Activated T-helper 9 cell treated with anti-CD3 and anti-CD28 coated beads, Interleukin-2, amount 50 U/mL, for 16 hours (primary cell): ENCODE measurements at regions not wholly inside any gene's neighbourhood (a gene's known extent, or its start where the extent isn't known, plus 50 kb on each side); places are given as distances from the start of the nearest gene placed in this dataset.
A peak's percentile ranks its signal among the peaks of the same experiment; 100 is the strongest.

ENCODE experiments used
- DNase-seq: peaks from one replicate; pipeline ENCODE4 v3.0.0-alpha.2; 2020; ENCODE audit warnings: low read depth

DNA sequence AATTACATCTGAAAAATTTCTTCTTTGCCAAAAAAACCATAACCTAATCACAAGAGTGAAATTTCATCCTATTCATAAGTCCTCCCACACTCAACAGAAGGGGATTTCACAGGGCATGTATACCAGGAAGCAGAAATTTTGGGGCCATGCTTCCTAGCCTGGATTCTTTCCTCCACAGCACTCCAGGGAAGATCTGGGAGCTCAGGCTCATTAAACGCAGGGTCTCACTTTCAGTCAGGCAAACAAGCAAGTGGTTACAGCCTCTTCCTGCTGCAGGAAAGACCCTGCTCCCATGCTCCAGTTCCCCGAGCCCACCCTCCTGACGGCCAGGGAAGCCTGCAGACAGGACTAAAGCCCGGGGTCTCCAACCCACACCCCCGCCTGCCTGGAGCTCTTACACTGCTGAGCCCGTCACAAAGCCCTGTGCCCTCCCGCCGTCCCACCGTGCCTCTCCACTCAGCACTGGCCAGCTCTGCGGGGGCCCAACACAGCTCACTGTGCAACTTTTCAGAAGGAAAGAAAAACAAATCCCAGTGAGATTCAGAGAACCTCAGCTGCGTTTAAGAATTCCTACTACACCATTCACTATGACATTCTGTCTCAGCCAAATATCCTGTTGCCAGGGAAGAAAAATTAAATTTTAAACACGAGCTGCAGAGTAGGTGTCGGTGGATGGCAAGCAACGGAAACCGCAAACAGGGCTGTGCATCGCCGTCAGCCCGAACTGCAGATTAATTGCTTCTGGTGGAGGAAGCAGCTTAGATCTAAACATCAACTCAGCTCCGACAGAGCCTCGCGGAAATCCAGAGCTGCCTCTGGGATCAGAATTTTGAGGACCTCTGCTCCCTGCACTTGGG is 106.7 kb upstream of the SFSWAP start:
- DNase-seq = no peak

DNA sequence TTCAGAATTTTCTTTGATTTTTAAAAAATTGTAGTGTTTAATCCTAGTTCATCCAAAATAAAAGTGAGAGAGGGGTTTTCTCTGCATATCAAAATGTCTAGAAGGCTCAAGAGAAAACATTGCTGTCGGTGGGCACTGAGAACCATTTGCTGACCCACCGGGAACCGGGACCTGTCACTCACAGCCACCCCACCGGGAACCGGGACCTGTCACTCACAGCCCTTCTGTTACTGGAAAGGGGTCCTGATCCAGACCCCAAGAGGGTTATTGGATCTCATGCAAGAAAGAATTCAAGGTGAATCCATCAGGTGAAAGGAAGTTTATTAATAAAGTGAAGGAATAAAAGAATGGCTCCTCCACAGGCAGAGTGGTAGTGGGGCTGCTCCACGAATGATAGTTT is 106.0 kb upstream of the SFSWAP start:
- DNase-seq = no peak

DNA sequence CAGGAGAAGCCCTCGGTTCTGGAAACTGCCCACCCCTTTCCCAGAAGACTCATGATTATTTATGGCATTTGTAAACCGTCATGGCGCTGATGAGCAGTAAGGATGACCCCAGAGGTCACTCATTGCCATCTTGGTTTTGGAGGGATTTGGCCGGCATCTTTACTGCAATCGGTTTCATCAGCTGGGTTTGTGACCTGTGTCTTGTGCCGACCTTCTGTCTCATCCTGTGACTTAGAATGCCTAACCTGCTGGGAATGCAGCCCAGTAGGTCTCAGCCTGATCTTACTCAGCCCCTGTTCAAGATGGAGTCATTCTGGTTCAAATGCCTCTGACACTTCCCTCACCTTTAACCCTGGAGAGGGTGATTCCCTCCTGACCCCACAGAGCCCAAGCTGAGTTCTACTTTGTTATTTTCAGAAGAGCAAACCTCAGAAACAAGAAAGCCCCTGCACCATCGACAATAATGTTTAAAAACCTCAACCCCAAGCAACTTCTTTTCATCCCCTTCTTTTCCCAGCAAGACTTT is 105.5 kb upstream of the SFSWAP start:
- DNase-seq = no peak

DNA sequence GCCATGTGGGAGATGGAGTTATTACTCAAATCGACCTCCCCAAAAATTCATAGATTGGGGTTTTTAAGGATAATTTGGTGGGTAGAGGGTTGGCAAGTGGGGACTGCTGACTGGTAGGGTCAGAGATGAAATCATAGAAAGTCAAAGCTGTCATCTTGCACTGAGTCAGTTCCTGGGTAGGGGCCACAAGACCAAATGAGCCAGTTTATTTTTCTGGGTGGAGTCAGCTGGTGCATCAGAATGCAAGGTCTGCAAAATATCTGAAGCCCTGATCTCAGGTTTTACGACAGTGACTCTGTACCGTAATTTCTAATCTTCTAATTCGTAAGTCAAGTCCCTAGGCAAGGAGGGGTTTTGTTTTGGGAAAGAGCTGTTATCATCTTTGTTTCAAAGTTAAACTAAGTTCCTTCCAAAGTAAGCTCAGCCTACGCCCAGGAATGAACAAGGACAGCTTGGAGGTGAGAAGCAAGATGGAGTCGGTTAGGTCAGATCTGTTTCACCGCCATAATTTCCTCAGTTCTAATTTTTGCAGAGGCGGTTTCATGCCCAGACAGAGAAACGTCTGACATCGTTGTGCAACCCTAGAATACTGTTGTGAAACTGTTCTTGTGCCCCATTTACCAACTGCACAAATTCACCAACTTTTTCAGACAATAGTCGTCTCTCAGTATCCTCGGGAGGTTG is 104.5 kb upstream of the SFSWAP start:
- no peak for DNase-seq

DNA sequence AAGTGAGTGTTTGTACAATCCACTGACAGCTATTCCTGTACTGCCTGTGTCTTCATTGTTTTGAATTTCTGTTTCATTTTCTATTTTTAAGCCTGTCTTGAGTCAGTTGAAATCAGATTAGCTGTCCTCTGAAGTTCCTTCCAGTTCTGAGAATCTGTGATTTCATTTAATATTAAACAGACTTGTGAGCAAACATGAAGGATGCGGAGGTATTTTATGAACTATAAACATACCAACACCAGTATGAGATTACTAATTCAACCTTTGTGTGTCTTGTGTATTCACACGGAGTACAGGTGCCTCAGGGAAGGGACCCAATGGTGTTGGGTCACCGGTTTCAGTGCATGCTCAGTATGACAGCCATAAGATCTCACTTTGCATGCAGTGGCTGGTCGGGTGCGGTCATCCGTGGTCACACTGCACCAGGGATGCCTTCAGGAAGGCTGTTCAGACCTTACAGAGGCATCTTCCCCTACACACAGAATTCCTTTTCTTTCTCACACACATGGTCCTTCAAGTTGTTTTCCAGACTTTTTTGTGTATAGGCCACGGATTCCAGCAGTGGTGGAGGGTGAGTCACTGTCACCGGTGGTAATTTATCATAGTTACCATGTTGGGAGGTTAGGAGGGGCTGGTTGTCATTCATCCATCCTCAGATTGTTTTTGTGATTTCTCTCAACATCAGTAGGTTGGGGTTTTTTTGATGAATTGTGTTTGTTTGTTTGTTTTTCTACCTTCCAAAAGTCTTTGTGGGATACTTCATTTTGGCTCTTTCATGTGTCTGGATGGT is 103.0 kb upstream of the SFSWAP start:
- DNase-seq = no peak

DNA sequence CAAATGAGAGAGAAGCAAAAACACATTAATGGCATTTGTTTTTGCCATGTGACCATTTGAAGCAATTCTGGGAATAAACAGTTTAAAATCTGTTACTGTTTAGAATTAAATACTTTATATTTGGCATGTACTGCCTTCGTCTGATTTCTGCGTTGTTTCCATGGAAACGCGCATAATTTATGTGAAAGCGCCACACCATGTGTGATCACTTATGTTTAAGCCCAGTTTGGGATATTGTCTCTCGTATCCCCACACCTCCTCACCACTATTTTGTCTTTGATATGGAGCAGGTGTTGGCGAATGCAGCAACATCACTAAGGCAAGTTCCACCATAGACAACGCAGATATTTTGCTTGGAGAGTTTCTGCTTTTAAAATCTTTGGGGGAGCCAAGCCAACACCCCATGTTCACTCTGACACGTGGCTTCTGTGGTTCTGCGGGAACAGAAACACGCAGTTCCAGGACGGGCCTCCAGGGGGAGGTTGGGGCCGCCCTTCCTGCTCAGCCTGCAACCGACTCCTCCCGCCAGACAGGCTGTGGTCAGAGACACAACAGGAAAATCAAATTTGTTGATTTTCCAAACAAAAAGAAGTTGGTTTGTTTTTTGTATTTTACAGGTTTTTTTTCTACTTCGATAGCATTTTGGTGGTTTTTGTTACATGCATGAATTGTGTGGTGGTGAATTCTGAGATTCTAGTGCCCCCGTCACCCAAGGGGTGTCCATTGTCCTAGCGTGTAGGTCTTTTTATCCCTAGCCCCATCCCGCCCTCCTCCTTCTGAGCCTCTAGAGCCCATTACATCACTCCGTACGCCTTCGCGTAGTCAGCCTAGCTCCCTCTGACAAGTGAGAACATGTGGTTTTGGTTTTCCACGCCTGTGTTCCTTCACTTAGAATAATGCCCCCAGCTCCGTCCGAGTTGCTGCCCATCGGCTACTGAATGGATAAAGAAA is 101.9 kb upstream of the SFSWAP start:
- peak; percentile 19 for DNase-seq

DNA sequence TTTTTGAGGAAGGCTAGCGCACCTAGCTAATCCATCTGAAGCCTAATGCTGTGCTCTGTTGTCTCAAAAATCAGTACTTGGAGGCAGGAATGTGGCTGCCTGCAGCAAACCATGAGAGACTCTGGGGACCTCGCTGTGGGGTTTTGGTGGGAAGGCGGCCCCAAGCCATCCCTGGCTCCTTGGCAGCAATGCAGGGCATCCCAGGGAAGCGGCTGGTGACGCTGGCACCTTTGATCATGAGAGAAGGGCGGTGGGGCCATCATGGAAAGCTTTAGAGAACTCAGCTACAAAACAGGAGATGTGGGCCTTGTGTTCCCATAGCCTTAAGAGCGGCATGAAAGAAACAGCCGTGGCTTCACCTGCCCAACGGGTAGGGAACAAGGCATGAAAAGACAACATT is 101.1 kb upstream of the SFSWAP start:
- DNase-seq = no peak

DNA sequence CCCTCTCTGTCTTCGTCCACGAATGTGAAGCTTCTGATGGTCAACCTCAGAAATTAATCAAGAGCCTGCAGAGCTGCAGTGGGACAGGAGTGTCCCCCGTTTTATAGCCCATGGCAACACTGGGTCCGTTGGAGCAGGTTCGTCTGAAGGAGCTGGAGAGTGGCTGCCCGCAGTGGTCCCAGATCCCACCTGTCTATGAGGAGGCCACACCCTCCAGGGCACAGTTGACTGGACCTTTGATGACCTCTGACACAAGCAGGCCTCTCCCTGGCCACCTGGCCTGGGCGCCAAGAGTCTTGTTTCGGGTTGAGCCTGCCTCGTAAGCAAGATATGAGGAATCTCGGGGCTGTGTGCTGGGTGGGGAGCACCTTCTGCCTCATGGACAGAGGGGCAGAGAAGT is 100.7 kb upstream of the SFSWAP start:
- no peak for DNase-seq

DNA sequence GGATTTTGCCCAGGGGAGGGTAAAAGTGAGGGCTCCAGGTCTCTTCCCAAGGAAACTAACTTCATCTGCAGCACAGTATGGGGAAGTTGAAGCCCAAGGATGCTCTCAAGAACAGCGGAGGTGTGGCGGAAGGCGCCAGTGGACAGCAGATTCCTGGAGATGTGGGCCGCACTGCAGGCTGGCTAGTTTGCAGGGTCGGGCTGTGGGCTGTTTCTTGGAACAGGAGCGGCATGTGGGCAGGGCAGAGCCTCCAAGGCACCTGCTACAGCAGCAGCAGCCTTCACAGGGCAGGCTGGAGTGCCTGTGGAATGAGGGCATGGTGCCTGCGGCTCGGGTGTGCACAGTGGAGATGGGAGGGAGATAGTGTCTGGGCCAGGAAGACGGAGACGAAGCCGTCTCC is 100.0 kb upstream of the SFSWAP start:
- DNase-seq = no peak

DNA sequence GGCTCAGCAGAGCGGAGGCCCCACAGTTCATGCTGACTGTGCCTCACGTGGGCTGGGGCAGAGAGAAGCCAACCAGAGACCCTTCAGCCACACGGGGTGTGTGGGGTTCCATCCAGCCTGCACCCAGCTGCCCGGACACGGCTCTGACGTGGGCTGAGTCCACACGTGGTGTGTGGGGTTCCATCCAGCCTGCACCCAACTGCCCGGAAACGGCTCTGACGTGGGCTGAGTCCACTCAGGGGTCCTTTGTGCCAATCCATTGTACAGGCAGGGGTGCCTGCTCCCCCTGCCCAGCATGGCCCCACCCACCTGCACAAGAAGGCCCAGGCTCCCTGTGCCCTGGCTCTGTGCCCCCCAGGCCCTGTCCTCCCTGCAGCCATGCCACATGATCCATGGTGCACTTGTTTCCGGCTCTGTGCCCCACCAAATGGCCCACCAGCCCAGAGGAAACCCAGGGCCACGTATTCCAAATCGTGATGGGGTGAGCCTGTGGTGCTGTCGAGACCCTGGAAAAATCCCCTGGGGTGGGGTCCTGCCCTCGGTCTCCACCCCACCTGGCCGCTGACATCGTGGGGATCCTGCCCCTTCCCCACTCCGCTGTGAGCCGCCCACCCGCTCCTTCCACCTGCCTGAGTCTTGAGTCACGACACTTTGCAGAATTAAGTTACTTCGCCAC is 99.3 kb upstream of the SFSWAP start:
- DNase-seq = no peak

DNA sequence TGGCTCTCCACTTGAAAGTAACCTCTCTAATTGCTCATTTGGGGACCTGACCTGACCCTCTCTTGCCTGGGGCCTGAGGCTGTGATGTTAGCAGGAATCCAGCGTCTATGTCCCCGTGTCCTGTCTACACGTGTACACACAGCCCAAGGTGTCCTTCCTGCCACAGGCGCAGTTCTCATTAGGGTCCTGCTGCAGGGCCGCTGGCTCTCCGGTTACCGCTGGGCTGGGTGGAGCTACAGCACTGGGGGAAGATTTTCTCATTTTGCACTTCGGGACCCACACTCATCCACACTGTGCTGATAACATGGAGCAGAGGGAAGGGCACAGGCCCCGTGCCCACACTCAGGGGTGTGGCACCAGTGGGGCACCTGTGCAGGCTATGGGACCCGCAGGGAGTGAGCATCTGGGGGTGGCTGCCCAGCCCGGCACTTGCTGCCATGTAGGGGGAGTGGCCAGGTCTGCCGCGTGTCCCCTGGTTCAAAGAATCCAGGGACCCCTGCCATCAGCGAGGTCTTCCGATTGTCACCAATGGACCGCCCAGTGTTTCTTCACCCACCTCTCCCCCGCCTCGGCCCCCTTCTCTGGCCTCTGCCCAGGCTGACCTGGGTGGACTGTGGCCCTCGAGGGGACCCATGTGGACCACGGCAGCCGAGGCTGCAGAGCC is 98.7 kb upstream of the SFSWAP start:
- no peak for DNase-seq

DNA sequence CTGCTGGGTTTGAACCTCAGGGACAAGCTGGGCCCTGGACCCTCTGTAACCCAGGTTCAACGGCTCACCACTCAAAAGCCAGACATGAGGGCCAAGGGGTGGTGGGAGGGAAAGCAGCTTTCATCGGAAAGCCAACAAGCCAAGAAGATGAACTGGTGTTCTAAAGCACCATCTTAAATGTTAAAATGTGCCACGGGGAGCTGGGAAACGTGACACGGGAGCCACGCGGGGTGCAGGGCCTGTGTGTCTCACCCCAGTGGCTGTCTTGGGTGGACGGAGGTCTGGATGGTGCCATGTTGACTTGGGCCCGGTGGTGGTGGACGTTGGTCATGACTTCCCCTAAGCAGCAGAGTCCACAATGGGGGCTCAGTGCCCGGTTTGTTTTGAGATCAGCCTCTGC is 97.7 kb upstream of the SFSWAP start:
- DNase-seq = no peak

DNA sequence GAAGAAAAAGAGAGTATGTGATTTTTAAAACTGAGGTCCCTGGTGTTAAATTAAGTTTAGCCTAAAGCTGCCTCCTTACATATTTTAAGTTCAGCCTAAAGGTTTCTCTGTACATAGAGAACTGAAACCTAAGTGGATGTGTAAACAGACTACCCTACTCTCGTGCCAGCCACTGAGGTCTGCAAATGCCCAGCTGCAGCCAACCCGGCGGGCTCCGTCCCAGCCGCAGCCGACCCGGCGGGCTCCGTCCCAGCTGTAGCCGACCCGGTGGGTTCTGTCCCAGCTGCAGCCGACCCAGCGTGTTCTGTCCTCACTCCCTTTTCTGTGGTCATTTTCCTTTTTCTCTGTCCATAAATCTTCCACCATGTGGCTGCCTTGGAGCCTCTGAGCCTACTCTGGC is 97.2 kb upstream of the SFSWAP start:
- DNase-seq = no peak

DNA sequence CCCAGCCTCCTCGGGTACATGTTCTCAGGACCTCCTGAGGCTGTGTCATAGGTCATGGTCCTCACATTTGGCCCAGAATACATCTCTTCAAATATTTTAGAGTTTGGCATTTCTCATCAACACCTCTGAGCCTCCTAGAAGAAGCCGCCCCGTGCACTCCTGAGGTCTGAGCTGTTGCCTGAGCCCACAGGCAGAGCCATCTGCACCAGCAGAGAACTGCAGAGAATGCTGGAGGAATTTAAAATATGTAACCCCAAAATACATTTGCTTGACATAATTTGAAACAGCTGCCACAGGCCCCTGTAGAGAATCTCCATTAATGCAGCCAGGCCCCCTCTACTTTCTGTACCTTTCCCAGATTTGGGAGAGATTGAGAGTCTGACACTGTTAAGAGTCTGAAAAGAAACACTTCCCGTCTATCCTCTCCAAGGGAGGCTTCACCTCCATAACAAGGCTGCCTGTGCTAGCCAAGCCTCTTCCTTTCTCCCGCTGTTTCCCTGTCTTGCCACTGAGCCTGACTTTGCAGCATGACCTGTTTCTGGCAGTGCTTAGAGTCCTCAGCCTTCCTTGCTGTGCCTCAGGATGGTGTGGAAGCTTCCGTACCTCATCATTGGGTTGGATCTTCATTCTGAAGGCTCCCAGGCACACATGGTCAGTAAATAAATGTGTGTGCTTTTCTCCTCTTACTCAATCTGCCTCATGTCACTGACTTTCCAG is 95.4 kb upstream of the SFSWAP start:
- DNase-seq = no peak

DNA sequence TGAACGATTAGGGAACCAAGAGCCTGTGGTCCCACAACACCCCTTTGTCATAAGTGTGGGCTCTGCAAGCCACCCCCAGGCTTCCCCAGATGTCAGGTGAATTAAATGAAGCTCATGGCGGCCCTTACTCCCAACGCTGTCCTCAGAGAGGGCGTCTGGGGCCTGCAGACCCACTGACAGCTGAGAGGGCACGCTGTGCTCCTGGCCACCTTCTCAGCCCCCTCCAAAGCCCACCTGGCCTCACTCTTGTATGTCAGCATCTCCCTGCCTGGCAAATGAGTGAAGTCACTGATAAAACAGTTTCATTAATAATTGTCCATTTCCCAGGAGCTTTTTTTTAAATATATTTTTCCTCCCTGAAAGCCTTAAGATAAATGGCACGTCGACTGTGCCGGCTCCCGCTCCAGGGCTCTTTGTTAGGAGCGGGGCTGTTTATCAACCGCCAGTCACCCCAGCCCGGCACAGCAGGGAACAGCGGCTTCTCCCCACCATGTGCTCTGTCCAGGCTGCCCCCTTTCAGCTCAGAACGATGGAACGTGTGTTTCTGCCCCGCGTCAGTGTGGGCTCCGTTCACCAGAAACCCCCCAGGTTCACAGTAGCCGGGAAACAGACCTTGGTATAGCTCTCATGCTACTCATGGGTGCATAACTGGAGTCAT is 94.7 kb upstream of the SFSWAP start:
- DNase-seq = no peak

DNA sequence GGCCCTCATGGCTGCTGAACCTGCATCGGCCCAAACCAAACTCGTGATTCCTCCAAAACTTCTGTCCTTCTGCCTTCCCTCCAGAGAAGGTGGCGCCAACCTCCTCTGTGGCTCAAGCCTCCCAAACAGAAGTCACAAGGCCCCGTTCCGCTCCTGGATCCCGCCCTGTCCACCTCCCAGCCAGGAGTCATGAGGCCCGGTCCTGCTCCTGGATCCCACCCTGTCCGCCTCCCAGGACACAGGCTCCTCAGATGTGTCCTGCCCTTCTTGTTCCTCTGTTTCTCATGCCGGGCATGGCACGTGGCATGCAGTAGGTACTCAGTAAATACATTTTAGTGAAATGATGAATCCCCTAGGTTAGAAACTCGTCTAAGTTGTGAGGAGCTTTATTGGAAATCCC is 94.2 kb upstream of the SFSWAP start:
- DNase-seq = no peak

DNA sequence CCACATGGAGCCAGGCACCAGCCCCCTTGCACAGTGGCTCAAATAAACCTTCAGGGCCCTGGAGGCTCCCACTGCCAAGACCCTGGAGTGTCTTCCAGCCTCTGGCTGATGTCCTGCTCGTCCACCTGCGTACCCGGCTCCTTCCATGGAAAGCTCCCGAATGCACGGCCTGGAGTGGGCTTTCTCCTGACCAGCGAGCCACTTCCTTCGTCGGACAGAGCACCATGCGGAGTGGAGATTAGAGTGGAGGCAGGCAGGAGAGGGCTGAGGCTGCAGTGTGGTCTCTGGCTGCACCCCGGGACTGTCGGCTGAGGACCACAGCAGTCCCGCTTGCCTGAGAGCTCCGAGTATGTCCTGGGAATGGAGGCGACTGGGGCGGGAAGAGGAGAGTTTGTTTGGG is 93.7 kb upstream of the SFSWAP start:
- no peak for DNase-seq

DNA sequence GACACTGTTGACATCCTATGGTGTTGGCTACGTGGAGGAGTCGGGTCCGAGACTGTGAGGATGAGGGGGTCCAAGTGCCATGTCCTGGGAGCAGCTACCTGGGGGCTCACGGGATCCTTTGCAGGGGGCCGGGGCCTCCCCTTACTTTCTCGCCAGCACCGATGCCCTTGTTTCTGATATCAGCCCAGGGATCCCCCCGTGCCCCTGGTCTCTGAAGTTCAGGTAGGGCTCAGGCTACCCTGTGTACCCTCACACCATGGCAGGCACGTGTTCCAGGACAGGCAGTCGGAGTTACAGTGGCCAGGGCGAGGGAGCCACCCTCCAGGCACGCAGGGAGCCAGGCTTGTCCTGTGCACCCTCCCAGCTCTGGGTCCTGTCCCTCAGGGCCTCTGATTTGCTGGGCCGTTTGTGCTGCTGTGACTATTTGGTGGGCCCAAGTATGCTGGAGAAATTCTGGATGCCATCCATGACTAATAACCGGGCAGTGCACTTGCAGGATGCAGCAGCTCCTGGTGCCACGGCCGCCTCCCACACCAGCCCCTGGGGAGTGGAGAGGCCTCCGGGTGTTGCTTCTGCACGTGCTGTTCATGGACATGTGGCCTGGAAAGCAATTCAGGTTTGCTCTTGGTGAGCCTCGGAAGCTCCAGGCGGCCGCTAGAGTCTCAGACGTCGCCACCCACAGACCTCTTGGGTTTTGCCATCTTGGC is 93.1 kb upstream of the SFSWAP start:
- no peak for DNase-seq

DNA sequence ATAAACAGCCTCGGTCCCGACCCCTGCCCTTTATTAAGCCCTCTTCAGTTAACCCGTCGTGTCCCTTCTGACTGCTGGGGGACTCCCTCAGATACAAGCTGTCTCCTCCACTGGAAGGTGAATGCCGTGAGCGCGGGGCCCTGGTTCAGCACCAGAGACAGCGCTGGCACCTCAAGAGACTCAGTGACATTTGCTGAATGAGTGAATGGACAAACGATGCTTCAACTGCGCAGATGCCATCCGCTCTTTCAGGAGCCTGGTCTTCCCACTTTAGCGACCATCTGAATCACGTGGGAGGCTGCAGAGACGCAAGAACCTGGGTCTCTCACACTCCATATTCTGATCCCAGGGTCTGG is 92.6 kb upstream of the SFSWAP start:
- no peak for DNase-seq
